ENCODE measurements at regions not wholly inside any gene's neighbourhood (a gene's known extent, or its start where the extent isn't known, plus 50 kb on each side); places are given as distances from the start of the nearest gene placed in this dataset.

- TF ChIP-seq CTCF (IDR thresholded peaks at IDR 0.05; ENCODE audit: unreplicated experiment) = no peak
- Mint-ChIP-seq H3K27me3 (ENCODE audit: insufficient read depth, unreplicated experiment) (no peaks in the 10 kb centered on the region), H3K4me1 (ENCODE audit: insufficient read depth, unreplicated experiment) (no peaks in the 10 kb centered on the region), H3K9me3 (ENCODE audit: unreplicated experiment) (no peaks in the 10 kb centered on the region), H3K4me3 (ENCODE audit: unreplicated experiment) (no peak overlapping the region), H3K36me3 (ENCODE audit: insufficient read depth, unreplicated experiment) (no peaks in the 10 kb centered on the region), H3K27ac (ENCODE audit: low read depth, unreplicated experiment) (no peak overlapping the region)
- CTCF ChIA-PET = no interaction called here
- POLR2A ChIA-PET = no interaction called here
- no peak for DNase-seq (ENCODE audit: unreplicated experiment)
- intact Hi-C loops (cut with micrococcal nuclease) = no loop called here
- no TSS peak for BruUV-seq (replicated peaks)
Observed at GRCh38 chr12:92297932-92298696, 152.5 kb upstream of the BTG1 start.

GRCh38 chr12:92297405-92297804, 151.8 kb upstream of the BTG1 start:
- H3K9me3 Mint-ChIP-seq (ENCODE audit: unreplicated experiment) = no peaks in the 10 kb centered on the region
- H3K4me1 Mint-ChIP-seq (ENCODE audit: insufficient read depth, unreplicated experiment) = no peaks in the 10 kb centered on the region
- TF ChIP-seq CTCF (IDR thresholded peaks at IDR 0.05; ENCODE audit: unreplicated experiment) = no peak

GRCh38 chr12:92295523-92295922, 149.9 kb upstream of the BTG1 start:
- no peak for TF ChIP-seq CTCF (IDR thresholded peaks at IDR 0.05; ENCODE audit: unreplicated experiment)
- BruUV-seq (replicated peaks) = no TSS peak
- H3K4me3 Mint-ChIP-seq (ENCODE audit: unreplicated experiment) = no peak overlapping the region
- H3K27ac Mint-ChIP-seq (ENCODE audit: low read depth, unreplicated experiment) = no peak overlapping the region
- no peaks in the 10 kb centered on the region for H3K36me3 Mint-ChIP-seq (ENCODE audit: insufficient read depth, unreplicated experiment)
- H3K27me3 Mint-ChIP-seq (ENCODE audit: insufficient read depth, unreplicated experiment) = no peaks in the 10 kb centered on the region
- ChIA-PET CTCF (no interaction called here), POLR2A (interaction anchor here (1.2 kb wide), 1 partner anchor 10 kb away, joined by 3 read pairs; no protein-coding TSS in a partner anchor)
- H3K9me3 Mint-ChIP-seq (ENCODE audit: unreplicated experiment) = no peaks in the 10 kb centered on the region
- intact Hi-C loops (cut with micrococcal nuclease) = no loop called here
- H3K4me1 Mint-ChIP-seq (ENCODE audit: insufficient read depth, unreplicated experiment) = peaks cover 4% of the 10 kb centered on the region
- no peak for DNase-seq (ENCODE audit: unreplicated experiment)

More at GRCh38 chr12:92297405-92297804, 151.8 kb upstream of the BTG1 start:
- Mint-ChIP-seq H3K4me3 (ENCODE audit: unreplicated experiment) (no peak overlapping the region), H3K27ac (ENCODE audit: low read depth, unreplicated experiment) (no peak overlapping the region), H3K27me3 (ENCODE audit: insufficient read depth, unreplicated experiment) (no peaks in the 10 kb centered on the region), H3K36me3 (ENCODE audit: insufficient read depth, unreplicated experiment) (no peaks in the 10 kb centered on the region)
- ChIA-PET POLR2A (interaction anchor here (0.7 kb wide), 1 partner anchor 485 kb away, joined by 3 read pairs; no protein-coding TSS in a partner anchor), CTCF (no interaction called here)
- intact Hi-C loops (cut with micrococcal nuclease) = no loop called here
- BruUV-seq (replicated peaks) = no TSS peak
- DNase-seq (ENCODE audit: unreplicated experiment) = no peak

- no TSS peak for BruUV-seq (replicated peaks)
Observed at GRCh38 chr12:92294676-92295440, 149.2 kb upstream of the BTG1 start.

More at GRCh38 chr12:92294676-92295440, 149.2 kb upstream of the BTG1 start:
- intact Hi-C loops (cut with micrococcal nuclease) = no loop called here
- no peak overlapping the region for H3K4me3 Mint-ChIP-seq (ENCODE audit: unreplicated experiment)
- no peak for DNase-seq (ENCODE audit: unreplicated experiment)
- no peak overlapping the region for H3K27ac Mint-ChIP-seq (ENCODE audit: low read depth, unreplicated experiment)
- H3K27me3 Mint-ChIP-seq (ENCODE audit: insufficient read depth, unreplicated experiment) = no peaks in the 10 kb centered on the region
- POLR2A ChIA-PET = interaction anchor here (1.2 kb wide), 1 partner anchor 10 kb away, joined by 3 read pairs; no protein-coding TSS in a partner anchor
- CTCF ChIA-PET = no interaction called here
- TF ChIP-seq CTCF (IDR thresholded peaks at IDR 0.05; ENCODE audit: unreplicated experiment) = no peak
- no peaks in the 10 kb centered on the region for H3K9me3 Mint-ChIP-seq (ENCODE audit: unreplicated experiment)
- no peaks in the 10 kb centered on the region for H3K36me3 Mint-ChIP-seq (ENCODE audit: insufficient read depth, unreplicated experiment)
- H3K4me1 Mint-ChIP-seq (ENCODE audit: insufficient read depth, unreplicated experiment) = peaks cover 11% of the 10 kb centered on the region

All from MCF 10A (cell line).